NCI-H146 treated with DMSO at 0.1 percent for 48 hours (cell line): ENCODE measurements at regions not wholly inside any gene's neighbourhood (a gene's known extent, or its start where the extent isn't known, plus 50 kb on each side); places are given as distances from the start of the nearest gene placed in this dataset.

Experiments
- DNase-seq: peaks from one replicate; lab custom pipeline; 2025; ENCODE audit not compliant: unreplicated experiment; lab: John Stamatoyannopoulos, UW

- no peak for DNase-seq
Observed at GRCh38 chr9:84173961-84174360, 166.6 kb downstream of the SLC28A3 start.

- DNase-seq, result no peak
Observed at GRCh38 chr9:84174486-84174885, 166.1 kb downstream of the SLC28A3 start.

- DNase-seq, result no peak
Observed at GRCh38 chr9:84177407-84177806, 163.2 kb downstream of the SLC28A3 start.

GRCh38 chr9:84179531-84179930 is 161.0 kb downstream of the SLC28A3 start:
- no peak for DNase-seq

- DNase-seq, result no peak
Observed at GRCh38 chr9:84187090-84187489, 153.5 kb downstream of the SLC28A3 start.

GRCh38 chr9:84189904-84190303 is 150.7 kb downstream of the SLC28A3 start:
- DNase-seq, result no peak

GRCh38 chr9:84190411-84190810 is 150.1 kb downstream of the SLC28A3 start:
- no peak for DNase-seq

GRCh38 chr9:84206801-84207370 is 133.7 kb downstream of the SLC28A3 start:
- peak; percentile 4 for DNase-seq

GRCh38 chr9:84207491-84207951 is 133.0 kb downstream of the SLC28A3 start:
- DNase-seq, result no peak

- no peak for DNase-seq
Observed at GRCh38 chr9:84212246-84212645, 128.3 kb downstream of the SLC28A3 start.

GRCh38 chr9:84212982-84213381 is 127.6 kb downstream of the SLC28A3 start:
- DNase-seq, result no peak

GRCh38 chr9:84216151-84216550 is 124.4 kb downstream of the SLC28A3 start:
- DNase-seq, result no peak

- DNase-seq, result no peak
Observed at GRCh38 chr9:84218322-84218721, 122.2 kb downstream of the SLC28A3 start.

GRCh38 chr9:84224246-84224645 is 116.3 kb downstream of the SLC28A3 start:
- DNase-seq, result no peak
